A673 (cell line): ENCODE measurements at regions not wholly inside any gene's neighbourhood (a gene's known extent, or its start where the extent isn't known, plus 50 kb on each side); places are given as distances from the start of the nearest gene placed in this dataset.

ENCODE experiments used
- BruUV-seq: library from RNA; stranded (reverse); fragments of 400-500 nt; replicated peaks from 2 replicates; lab custom pipeline; 2021; lab: Mats Ljungman, UMichigan
- CTCF ChIA-PET: fragments of 300-600 bp; sonication (Branson Sonifier 250); formaldehyde crosslinking; loops from one replicate; lab custom pipeline; 2022; ENCODE audit warnings: antibody characterized with exemption; lab: Charles Lee
- POLR2A ChIA-PET: fragments of 300-600 bp; sonication (Branson Sonifier 250); formaldehyde crosslinking; loops from one replicate; lab custom pipeline; 2022; ENCODE audit warnings: antibody characterized with exemption; ENCODE audit not compliant: low non-redundant PET; lab: Charles Lee
- DNase-seq: peaks from one replicate; pipeline ENCODE4 v3.0.0-alpha.2; 2015; ENCODE audit warnings: low spot score
- H3K27ac ChIP-seq: fragments of 200-600 bp; sonication (generic); 2 replicates; pipeline ENCODE4 v1.5.1; 2016; ENCODE audit warnings: mixed run types, low read depth, mild to moderate bottlenecking, mixed read lengths, antibody characterized with exemption, low read length; ENCODE audit not compliant: poor library complexity, severe bottlenecking
- H3K27me3 ChIP-seq: fragments of 200-600 bp; sonication (generic); replicated peaks from 2 replicates; pipeline ENCODE4 v1.6.1; 2017; ENCODE audit warnings: mixed run types, low read depth, mild to moderate bottlenecking, mixed read lengths, antibody characterized with exemption, low read length; ENCODE audit not compliant: insufficient read depth, poor library complexity
- H3K36me3 ChIP-seq: fragments of 200-600 bp; sonication (generic); 2 replicates; pipeline ENCODE4 v1.6.1; 2016; ENCODE audit warnings: mixed run types, mild to moderate bottlenecking, mixed read lengths, antibody characterized with exemption, low read length; ENCODE audit not compliant: insufficient read depth, poor library complexity, severe bottlenecking
- H3K4me1 ChIP-seq: fragments of 200-600 bp; sonication (generic); 2 replicates; pipeline ENCODE4 v1.6.1; 2017; ENCODE audit warnings: mixed run types, mild to moderate bottlenecking, mixed read lengths, antibody characterized with exemption, low read length; ENCODE audit not compliant: insufficient read depth, poor library complexity, severe bottlenecking
- H3K4me3 ChIP-seq: fragments of 200-600 bp; sonication (generic); 2 replicates; pipeline ENCODE4 v1.5.1; 2016; ENCODE audit warnings: low read depth, mixed run types, mild to moderate bottlenecking, mixed read lengths, low read length; ENCODE audit not compliant: poor library complexity, severe bottlenecking
- H3K9me3 ChIP-seq: fragments of 200-600 bp; sonication (generic); 2 replicates; pipeline ENCODE4 v1.6.1; 2016; ENCODE audit warnings: mixed run types, low read depth, mild to moderate bottlenecking, mixed read lengths, antibody characterized with exemption, low read length; ENCODE audit not compliant: poor library complexity, severe bottlenecking
- EZH2 ChIP-seq: fragments of 200-600 bp; sonication (generic); IDR thresholded peaks from 2 replicates; pipeline ENCODE4 v1.6.1; 2017; ENCODE audit warnings: borderline replicate concordance, low read depth, mild to moderate bottlenecking, mixed read lengths, antibody characterized with exemption, low read length; ENCODE audit not compliant: poor library complexity, severe bottlenecking
- intact Hi-C: fragments of 100-400 bp; cut with micrococcal nuclease; formaldehyde crosslinking; loops from one replicate; pipeline ENCODE4 v1.10.0; 2022; ENCODE audit not compliant: unreplicated experiment
- TF ChIP-seq, protein P1 (sequence below): fragments of 300-800, 200-600 bp; sonication (generic); conservative IDR thresholded peaks from 2 replicates; pipeline ENCODE4 v1.5.1; 2017; ENCODE audit warnings: low read depth, mild to moderate bottlenecking, antibody characterized with exemption, low read length, moderate library complexity, mixed read lengths

DNA sequence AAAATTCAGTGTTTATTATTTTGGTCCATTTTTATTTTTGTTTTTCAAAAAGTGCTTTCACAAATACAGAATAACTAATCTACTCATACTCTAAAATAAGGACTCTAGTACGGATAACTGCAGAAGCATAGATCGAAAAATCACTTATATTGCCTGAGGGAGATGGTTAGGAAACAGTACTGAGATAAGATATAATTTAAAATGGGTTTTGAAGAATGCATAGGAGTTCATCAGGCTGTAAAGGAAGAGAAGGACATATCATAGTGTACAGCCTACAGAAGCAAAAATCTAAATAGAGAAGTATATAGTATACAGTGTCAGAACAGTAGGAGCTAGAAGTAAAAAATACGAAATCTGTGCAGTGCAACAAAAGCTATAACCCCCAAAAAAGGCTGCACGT, 247.4 kb downstream of the SOX11 start:
- intact Hi-C loops, result no loop called here
- H3K27me3 ChIP-seq, result no peaks in the 10 kb centered on the region
- no peak overlapping the region for H3K4me3 ChIP-seq
- ChIA-PET CTCF (no interaction called here), POLR2A (no interaction called here)
- no peaks in the 10 kb centered on the region for H3K4me1 ChIP-seq
- H3K36me3 ChIP-seq, result no peaks in the 10 kb centered on the region
- H3K27ac ChIP-seq, result no peak overlapping the region
- H3K9me3 ChIP-seq, result no peaks in the 10 kb centered on the region
- DNase-seq, result no peak
- TF ChIP-seq, protein P1, sequence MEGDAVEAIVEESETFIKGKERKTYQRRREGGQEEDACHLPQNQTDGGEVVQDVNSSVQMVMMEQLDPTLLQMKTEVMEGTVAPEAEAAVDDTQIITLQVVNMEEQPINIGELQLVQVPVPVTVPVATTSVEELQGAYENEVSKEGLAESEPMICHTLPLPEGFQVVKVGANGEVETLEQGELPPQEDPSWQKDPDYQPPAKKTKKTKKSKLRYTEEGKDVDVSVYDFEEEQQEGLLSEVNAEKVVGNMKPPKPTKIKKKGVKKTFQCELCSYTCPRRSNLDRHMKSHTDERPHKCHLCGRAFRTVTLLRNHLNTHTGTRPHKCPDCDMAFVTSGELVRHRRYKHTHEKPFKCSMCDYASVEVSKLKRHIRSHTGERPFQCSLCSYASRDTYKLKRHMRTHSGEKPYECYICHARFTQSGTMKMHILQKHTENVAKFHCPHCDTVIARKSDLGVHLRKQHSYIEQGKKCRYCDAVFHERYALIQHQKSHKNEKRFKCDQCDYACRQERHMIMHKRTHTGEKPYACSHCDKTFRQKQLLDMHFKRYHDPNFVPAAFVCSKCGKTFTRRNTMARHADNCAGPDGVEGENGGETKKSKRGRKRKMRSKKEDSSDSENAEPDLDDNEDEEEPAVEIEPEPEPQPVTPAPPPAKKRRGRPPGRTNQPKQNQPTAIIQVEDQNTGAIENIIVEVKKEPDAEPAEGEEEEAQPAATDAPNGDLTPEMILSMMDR, result no peak
- no peak for TF ChIP-seq EZH2
- no TSS peak for BruUV-seq

DNA sequence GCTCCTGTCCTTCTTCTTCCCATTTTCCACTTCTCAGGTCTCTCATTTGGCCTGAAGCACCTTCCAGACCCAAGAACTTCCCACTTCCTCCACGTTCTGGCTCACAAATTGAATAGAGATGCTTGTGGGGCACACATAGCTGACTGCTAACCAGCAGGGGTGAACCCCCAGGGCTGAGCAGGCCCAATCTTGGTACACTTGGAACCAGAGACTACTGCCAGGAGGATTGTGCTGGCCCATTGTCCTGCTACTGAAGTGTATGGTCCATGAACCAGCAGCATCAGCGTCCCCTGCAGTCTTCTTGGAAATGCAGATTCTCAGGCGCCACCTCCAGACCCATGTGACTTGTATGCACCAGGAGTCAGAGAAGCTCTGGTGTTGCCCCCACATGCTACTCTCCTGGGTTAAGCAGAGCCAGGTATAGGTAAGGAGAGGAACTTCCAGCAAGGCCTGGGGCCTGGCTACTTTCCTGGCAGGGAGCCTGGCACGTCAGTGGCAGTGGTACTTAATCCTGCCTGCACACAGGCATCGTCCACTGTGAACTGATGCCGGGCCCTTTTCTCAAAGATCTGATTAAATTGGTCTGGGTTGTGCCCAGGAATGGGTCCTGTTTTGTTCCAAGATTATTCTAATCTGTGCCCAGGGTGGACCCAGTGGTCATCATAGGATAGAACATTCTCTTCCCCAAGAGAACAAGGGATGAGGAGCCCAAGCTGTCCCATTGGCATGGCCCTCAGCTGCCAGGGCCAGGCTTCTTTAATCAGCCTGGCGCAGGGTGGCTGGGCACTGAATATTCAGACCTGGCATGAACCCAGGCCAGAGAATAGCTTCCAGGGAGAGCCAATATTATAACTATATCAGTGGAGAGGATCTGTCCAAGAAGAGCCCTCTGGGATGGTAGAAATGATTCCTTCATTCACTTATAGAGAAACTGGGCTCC, 248.7 kb downstream of the SOX11 start:
- Histone ChIP-seq H3K27ac (no peak overlapping the region), H3K36me3 (no peaks in the 10 kb centered on the region), H3K9me3 (no peaks in the 10 kb centered on the region), H3K4me1 (no peaks in the 10 kb centered on the region), H3K27me3 (no peaks in the 10 kb centered on the region), H3K4me3 (no peak overlapping the region)
- ChIA-PET POLR2A (no interaction called here), CTCF (no interaction called here)
- no peak for DNase-seq
- intact Hi-C loops, result no loop called here
- no peak for TF ChIP-seq EZH2
- no TSS peak for BruUV-seq

DNA sequence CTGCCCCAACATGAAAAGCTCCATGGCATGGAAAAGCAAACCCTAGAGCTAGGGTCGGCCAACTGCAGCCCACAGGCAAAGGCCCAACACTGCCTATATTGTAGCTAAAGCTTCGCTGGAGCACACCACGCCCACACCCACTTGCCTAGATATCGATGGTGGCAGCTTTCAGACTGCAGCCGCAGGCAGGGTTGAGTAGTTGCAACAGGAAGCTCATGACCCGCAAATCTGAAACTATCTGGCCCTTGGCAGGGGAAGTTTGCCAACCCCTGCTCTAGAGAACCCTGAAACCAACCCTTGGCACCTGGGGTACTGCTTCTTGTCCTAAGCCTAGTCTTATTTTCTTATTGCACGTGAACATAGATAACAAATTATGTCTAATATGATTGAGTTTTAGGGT, 250.0 kb downstream of the SOX11 start:
- Histone ChIP-seq H3K4me3 (no peak overlapping the region), H3K9me3 (no peaks in the 10 kb centered on the region), H3K4me1 (no peaks in the 10 kb centered on the region), H3K27me3 (no peaks in the 10 kb centered on the region), H3K27ac (no peak overlapping the region), H3K36me3 (no peaks in the 10 kb centered on the region)
- TF ChIP-seq, protein P1, result no peak
- TF ChIP-seq EZH2, result no peak
- CTCF ChIA-PET, result no interaction called here
- intact Hi-C loops, result no loop called here
- BruUV-seq, result no TSS peak
- DNase-seq, result no peak
- POLR2A ChIA-PET, result no interaction called here
